GM12878 (cell line): ENCODE measurements at regions not wholly inside any gene's neighbourhood (a gene's known extent, or its start where the extent isn't known, plus 50 kb on each side); places are given as distances from the start of the nearest gene placed in this dataset.

Experiments used
- BHLHE40 ChIP-seq, 2 experiments: fragments of 450-650 bp in 1 of 2; IDR thresholded peaks; 2 replicates each; pipeline ENCODE4 v1.6.1; 2011 to 2017; ENCODE audit warnings: low read depth in 2 of 2, borderline replicate concordance in 1 of 2, improper control_type of control experiment in 1 of 2, low read length in 1 of 2, mild to moderate bottlenecking in 1 of 2
- CTCF ChIP-seq, 3 experiments: IDR thresholded peaks in 2 of 3; conservative IDR thresholded peaks in 1 of 3; 2 replicates each; pipeline ENCODE4 v1.5.1; 2011; ENCODE audit warnings: low read depth in 3 of 3, low read length in 3 of 3, mild to moderate bottlenecking in 3 of 3, control low read depth in 2 of 3, moderate library complexity in 2 of 3, inconsistent platforms in 1 of 3, mixed read lengths in 1 of 3; ENCODE audit not compliant: control insufficient read depth in 2 of 3, insufficient read depth in 1 of 3; ENCODE audit errors: extremely low read depth in 1 of 3
- ETV6 ChIP-seq, 2 experiments: fragments of 450-650 bp in 1 of 2; IDR thresholded peaks in 1 of 2; conservative IDR thresholded peaks in 1 of 2; 2 replicates each; pipeline ENCODE4 v1.6.1; 2014; ENCODE audit warnings: antibody characterized with exemption in 1 of 2, borderline replicate concordance in 1 of 2, low read depth in 1 of 2, mild to moderate bottlenecking in 1 of 2, moderate library complexity in 1 of 2
- FOXM1 ChIP-seq: IDR thresholded peaks from 2 replicates; pipeline ENCODE4 v1.6.1; 2012; ENCODE audit warnings: low read depth, mild to moderate bottlenecking, inconsistent platforms, low read length, moderate library complexity
- PAX5 ChIP-seq: IDR thresholded peaks from 2 replicates; pipeline ENCODE4 v1.6.1; 2011; ENCODE audit warnings: low read depth, low read length, borderline replicate concordance
- POLR2A ChIP-seq: IDR thresholded peaks from 2 replicates; pipeline ENCODE4 v1.6.1; 2011; ENCODE audit warnings: low read depth, mild to moderate bottlenecking, low read length
- REST ChIP-seq: IDR thresholded peaks from 2 replicates; pipeline ENCODE4 v1.6.1; 2012; ENCODE audit warnings: mild to moderate bottlenecking, low read depth, low read length
- SP1 ChIP-seq: IDR thresholded peaks from one replicate; pipeline ENCODE4 v1.6.1; 2011; ENCODE audit warnings: low read depth, low read length
- STAT3 ChIP-seq: IDR thresholded peaks from 2 replicates; pipeline ENCODE4 v1.6.1; 2011; ENCODE audit warnings: low read depth, low read length, improper control_type of control experiment
- TARDBP ChIP-seq: IDR thresholded peaks from 2 replicates; pipeline ENCODE4 v1.6.1; 2016; ENCODE audit warnings: borderline replicate concordance

GRCh38 chr1:90295534-90295933, 300.6 kb downstream of the ZNF326 start:
- TF ChIP-seq ETV6 (conservative IDR thresholded peaks at IDR 0.05 in 1 of 2, IDR thresholded peaks at IDR 0.05 in 1 of 2; ENCODE audit: borderline replicate concordance in 1 of 2, low read depth in 1 of 2) (no peak), FOXM1 (no peak), PAX5 (no peak), POLR2A (no peak), TARDBP (no peak), BHLHE40 (IDR thresholded peaks at IDR 0.05; ENCODE audit: borderline replicate concordance in 1 of 2, low read depth in 2 of 2, low read length in 1 of 2) (no peak), CTCF (IDR thresholded peaks at IDR 0.05 in 2 of 3, conservative IDR thresholded peaks at IDR 0.05 in 1 of 3; ENCODE audit: control insufficient read depth in 2 of 3, extremely low read depth in 1 of 3, insufficient read depth in 1 of 3, low read depth in 3 of 3, low read length in 3 of 3) (no peak), REST (no peak), SP1 (no peak), STAT3 (no peak)
